ENCODE measurements at regions not wholly inside any gene's neighbourhood (a gene's known extent, or its start where the extent isn't known, plus 50 kb on each side); places are given as distances from the start of the nearest gene placed in this dataset.

- no peak overlapping the region for H3K4me2 ChIP-seq (ENCODE audit: low read length)
Observed at GRCh38 chr3:64387688-64388087, 162.4 kb upstream of the PRICKLE2 start.

GRCh38 chr3:64385277-64385676, 160.0 kb upstream of the PRICKLE2 start:
- Histone ChIP-seq H3K27me3 (ENCODE audit: control insufficient read depth, insufficient read depth, low read length) (no peaks in the 10 kb centered on the region), H3K36me3 (ENCODE audit: insufficient read depth, low read length) (no peaks in the 10 kb centered on the region), H3K4me2 (ENCODE audit: low read length) (no peak overlapping the region), H3K9ac (ENCODE audit: low read depth, low read length) (no peak overlapping the region), H3K4me1 (ENCODE audit: control insufficient read depth, insufficient read depth, low read length) (peaks cover 2% of the 10 kb centered on the region), H3K4me3 (ENCODE audit: low read length) (no peak overlapping the region), H3K9me3 (replicated peaks; ENCODE audit: low read length) (no peaks in the 10 kb centered on the region)

More at GRCh38 chr3:64387688-64388087, 162.4 kb upstream of the PRICKLE2 start:
- H3K9ac ChIP-seq (ENCODE audit: low read depth, low read length) = no peak overlapping the region
- no peaks in the 10 kb centered on the region for H3K9me3 ChIP-seq (replicated peaks; ENCODE audit: low read length)
- H3K4me3 ChIP-seq (ENCODE audit: low read length) = no peak overlapping the region
- H3K36me3 ChIP-seq (ENCODE audit: insufficient read depth, low read length) = no peaks in the 10 kb centered on the region
- peaks cover 3% of the 10 kb centered on the region for H3K4me1 ChIP-seq (ENCODE audit: control insufficient read depth, insufficient read depth, low read length)
- no peaks in the 10 kb centered on the region for H3K27me3 ChIP-seq (ENCODE audit: control insufficient read depth, insufficient read depth, low read length)

- no peak overlapping the region for H3K4me2 ChIP-seq (ENCODE audit: low read length)
Observed at GRCh38 chr3:64384561-64384960, 159.3 kb upstream of the PRICKLE2 start.

GRCh38 chr3:64382153-64382552, 156.9 kb upstream of the PRICKLE2 start:
- H3K4me3 ChIP-seq (ENCODE audit: low read length) = no peak overlapping the region
- peaks cover 4% of the 10 kb centered on the region for H3K4me1 ChIP-seq (ENCODE audit: control insufficient read depth, insufficient read depth, low read length)
- no peaks in the 10 kb centered on the region for H3K27me3 ChIP-seq (ENCODE audit: control insufficient read depth, insufficient read depth, low read length)
- no peak overlapping the region for H3K4me2 ChIP-seq (ENCODE audit: low read length)
- H3K9me3 ChIP-seq (replicated peaks; ENCODE audit: low read length) = no peaks in the 10 kb centered on the region
- H3K36me3 ChIP-seq (ENCODE audit: insufficient read depth, low read length) = no peaks in the 10 kb centered on the region
- H3K9ac ChIP-seq (ENCODE audit: low read depth, low read length) = no peak overlapping the region

More at GRCh38 chr3:64384561-64384960, 159.3 kb upstream of the PRICKLE2 start:
- Histone ChIP-seq H3K36me3 (ENCODE audit: insufficient read depth, low read length) (no peaks in the 10 kb centered on the region), H3K9me3 (replicated peaks; ENCODE audit: low read length) (no peaks in the 10 kb centered on the region), H3K4me3 (ENCODE audit: low read length) (no peak overlapping the region), H3K27me3 (ENCODE audit: control insufficient read depth, insufficient read depth, low read length) (no peaks in the 10 kb centered on the region), H3K9ac (ENCODE audit: low read depth, low read length) (no peak overlapping the region), H3K4me1 (ENCODE audit: control insufficient read depth, insufficient read depth, low read length) (peaks cover 4% of the 10 kb centered on the region)

GRCh38 chr3:64381367-64381766, 156.1 kb upstream of the PRICKLE2 start:
- no peak overlapping the region for H3K9ac ChIP-seq (ENCODE audit: low read depth, low read length)
- no peak overlapping the region for H3K4me3 ChIP-seq (ENCODE audit: low read length)
- H3K9me3 ChIP-seq (replicated peaks; ENCODE audit: low read length) = no peaks in the 10 kb centered on the region
- no peak overlapping the region for H3K4me2 ChIP-seq (ENCODE audit: low read length)
- no peaks in the 10 kb centered on the region for H3K27me3 ChIP-seq (ENCODE audit: control insufficient read depth, insufficient read depth, low read length)
- H3K4me1 ChIP-seq (ENCODE audit: control insufficient read depth, insufficient read depth, low read length) = peaks cover 4% of the 10 kb centered on the region
- H3K36me3 ChIP-seq (ENCODE audit: insufficient read depth, low read length) = no peaks in the 10 kb centered on the region

GRCh38 chr3:64380546-64380945, 155.3 kb upstream of the PRICKLE2 start:
- Histone ChIP-seq H3K36me3 (ENCODE audit: insufficient read depth, low read length) (no peaks in the 10 kb centered on the region), H3K4me3 (ENCODE audit: low read length) (no peak overlapping the region), H3K4me1 (ENCODE audit: control insufficient read depth, insufficient read depth, low read length) (peaks cover 4% of the 10 kb centered on the region), H3K9me3 (replicated peaks; ENCODE audit: low read length) (no peaks in the 10 kb centered on the region), H3K4me2 (ENCODE audit: low read length) (no peak overlapping the region), H3K9ac (ENCODE audit: low read depth, low read length) (no peak overlapping the region), H3K27me3 (ENCODE audit: control insufficient read depth, insufficient read depth, low read length) (no peaks in the 10 kb centered on the region)

- H3K9ac ChIP-seq (ENCODE audit: low read depth, low read length) = no peak overlapping the region
- H3K9me3 ChIP-seq (replicated peaks; ENCODE audit: low read length) = no peaks in the 10 kb centered on the region
- H3K27me3 ChIP-seq (ENCODE audit: control insufficient read depth, insufficient read depth, low read length) = no peaks in the 10 kb centered on the region
- H3K4me3 ChIP-seq (ENCODE audit: low read length) = no peak overlapping the region
- no peak overlapping the region for H3K4me2 ChIP-seq (ENCODE audit: low read length)
- no peaks in the 10 kb centered on the region for H3K36me3 ChIP-seq (ENCODE audit: insufficient read depth, low read length)
- peaks cover 4% of the 10 kb centered on the region for H3K4me1 ChIP-seq (ENCODE audit: control insufficient read depth, insufficient read depth, low read length)
Observed at GRCh38 chr3:64379221-64379620, 154.0 kb upstream of the PRICKLE2 start.

- Histone ChIP-seq H3K9me3 (replicated peaks; ENCODE audit: low read length) (no peaks in the 10 kb centered on the region), H3K4me2 (ENCODE audit: low read length) (no peak overlapping the region), H3K9ac (ENCODE audit: low read depth, low read length) (no peak overlapping the region), H3K4me1 (ENCODE audit: control insufficient read depth, insufficient read depth, low read length) (peaks cover 4% of the 10 kb centered on the region), H3K36me3 (ENCODE audit: insufficient read depth, low read length) (no peaks in the 10 kb centered on the region), H3K4me3 (ENCODE audit: low read length) (no peak overlapping the region), H3K27me3 (ENCODE audit: control insufficient read depth, insufficient read depth, low read length) (no peaks in the 10 kb centered on the region)
Observed at GRCh38 chr3:64377942-64378341, 152.7 kb upstream of the PRICKLE2 start.

GRCh38 chr3:64375737-64376136, 150.5 kb upstream of the PRICKLE2 start:
- H3K36me3 ChIP-seq (ENCODE audit: insufficient read depth, low read length) = no peaks in the 10 kb centered on the region
- peaks cover 4% of the 10 kb centered on the region for H3K4me1 ChIP-seq (ENCODE audit: control insufficient read depth, insufficient read depth, low read length)
- H3K27me3 ChIP-seq (ENCODE audit: control insufficient read depth, insufficient read depth, low read length) = no peaks in the 10 kb centered on the region
- H3K4me3 ChIP-seq (ENCODE audit: low read length) = no peak overlapping the region
- no peak overlapping the region for H3K9ac ChIP-seq (ENCODE audit: low read depth, low read length)
- H3K4me2 ChIP-seq (ENCODE audit: low read length) = no peak overlapping the region
- H3K9me3 ChIP-seq (replicated peaks; ENCODE audit: low read length) = no peaks in the 10 kb centered on the region

- Histone ChIP-seq H3K9ac (ENCODE audit: low read depth, low read length) (no peak overlapping the region), H3K4me3 (ENCODE audit: low read length) (no peak overlapping the region)
Observed at GRCh38 chr3:64369390-64369789, 144.1 kb upstream of the PRICKLE2 start.

GRCh38 chr3:64368257-64369020, 143.2 kb upstream of the PRICKLE2 start:
- Histone ChIP-seq H3K4me3 (ENCODE audit: low read length) (no peak overlapping the region), H3K9me3 (replicated peaks; ENCODE audit: low read length) (no peaks in the 10 kb centered on the region), H3K4me1 (ENCODE audit: control insufficient read depth, insufficient read depth, low read length) (no peaks in the 10 kb centered on the region), H3K9ac (ENCODE audit: low read depth, low read length) (no peak overlapping the region), H3K4me2 (ENCODE audit: low read length) (no peak overlapping the region), H3K27me3 (ENCODE audit: control insufficient read depth, insufficient read depth, low read length) (no peaks in the 10 kb centered on the region), H3K36me3 (ENCODE audit: insufficient read depth, low read length) (no peaks in the 10 kb centered on the region)

More at GRCh38 chr3:64369390-64369789, 144.1 kb upstream of the PRICKLE2 start:
- H3K27me3 ChIP-seq (ENCODE audit: control insufficient read depth, insufficient read depth, low read length) = no peaks in the 10 kb centered on the region
- H3K36me3 ChIP-seq (ENCODE audit: insufficient read depth, low read length) = no peaks in the 10 kb centered on the region
- no peak overlapping the region for H3K4me2 ChIP-seq (ENCODE audit: low read length)
- H3K9me3 ChIP-seq (replicated peaks; ENCODE audit: low read length) = no peaks in the 10 kb centered on the region
- no peaks in the 10 kb centered on the region for H3K4me1 ChIP-seq (ENCODE audit: control insufficient read depth, insufficient read depth, low read length)

- Histone ChIP-seq H3K9me3 (replicated peaks; ENCODE audit: low read length) (no peaks in the 10 kb centered on the region), H3K4me2 (ENCODE audit: low read length) (no peak overlapping the region), H3K9ac (ENCODE audit: low read depth, low read length) (no peak overlapping the region), H3K27me3 (ENCODE audit: control insufficient read depth, insufficient read depth, low read length) (no peaks in the 10 kb centered on the region), H3K36me3 (ENCODE audit: insufficient read depth, low read length) (no peaks in the 10 kb centered on the region), H3K4me1 (ENCODE audit: control insufficient read depth, insufficient read depth, low read length) (no peaks in the 10 kb centered on the region), H3K4me3 (ENCODE audit: low read length) (no peak overlapping the region)
Observed at GRCh38 chr3:64365877-64366276, 140.6 kb upstream of the PRICKLE2 start.

Measured in skeletal muscle satellite cell (primary cell).